Muscle of leg (tissue), 3 donors: ENCODE measurements at regions not wholly inside any gene's neighbourhood (a gene's known extent, or its start where the extent isn't known, plus 50 kb on each side); places are given as distances from the start of the nearest gene placed in this dataset.

Source experiments
- DNase-seq: peaks from one replicate; pipeline ENCODE4 v3.0.0; 2013
- H3K27ac ChIP-seq: one replicate; pipeline ENCODE4 v1.5.1; 2013; ENCODE audit warnings: mild to moderate bottlenecking, low read length, control low read depth
- H3K27me3 ChIP-seq: one replicate; pipeline ENCODE4 v1.6.1; 2013; ENCODE audit warnings: low read length; ENCODE audit not compliant: control insufficient read depth, insufficient read depth
- H3K36me3 ChIP-seq: one replicate; pipeline ENCODE4 v1.6.1; 2013; ENCODE audit warnings: low read length; ENCODE audit not compliant: control insufficient read depth, insufficient read depth
- H3K4me1 ChIP-seq: one replicate; pipeline ENCODE4 v1.6.1; 2013; ENCODE audit warnings: low read length; ENCODE audit not compliant: control insufficient read depth, insufficient read depth
- H3K4me3 ChIP-seq: one replicate; pipeline ENCODE4 v1.5.1; 2013; ENCODE audit warnings: low read length, control low read depth
- H3K9me3 ChIP-seq: replicated peaks from 2 replicates; pipeline ENCODE4 v1.6.1; 2013; ENCODE audit warnings: low read depth, low read length; ENCODE audit not compliant: control insufficient read depth
- WGBS: methylation state at CpG from one replicate; pipeline ENCODE4 v1.1.5; 2013; ENCODE audit warnings: missing lambda C conversion rate; ENCODE audit not compliant: insufficient coverage; 5-methylcytosine and 5-hydroxymethylcytosine counted together

DNA sequence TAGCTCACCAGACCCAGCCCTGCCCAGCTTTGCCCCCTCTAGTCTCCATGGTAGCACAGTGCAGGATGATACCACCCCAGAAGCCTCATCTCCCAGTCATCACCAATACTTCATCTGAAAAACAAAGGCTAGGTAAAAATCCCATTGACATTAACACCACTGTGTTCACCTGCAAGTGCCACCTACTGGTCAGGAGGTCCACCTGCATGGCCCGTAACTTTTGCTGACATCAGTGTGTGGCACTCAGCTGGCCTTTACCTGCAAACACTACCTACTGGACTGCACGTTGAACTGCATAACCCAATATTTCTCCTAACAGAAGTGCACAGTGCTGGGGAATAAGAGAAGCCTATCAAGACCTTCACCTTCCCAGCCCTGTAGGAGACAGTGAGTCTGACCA is 234.7 kb upstream of the ADGRB3 start:
- H3K27me3 ChIP-seq = no peaks in the 10 kb centered on the region
- no peak for DNase-seq
- H3K9me3 ChIP-seq = peaks cover 25% of the 10 kb centered on the region
- 87% methylated on average over 2 of the region's 2 CpGs for WGBS
- no peak overlapping the region for H3K27ac ChIP-seq
- H3K4me3 ChIP-seq = no peak overlapping the region
- H3K4me1 ChIP-seq = no peaks in the 10 kb centered on the region
- no peaks in the 10 kb centered on the region for H3K36me3 ChIP-seq

DNA sequence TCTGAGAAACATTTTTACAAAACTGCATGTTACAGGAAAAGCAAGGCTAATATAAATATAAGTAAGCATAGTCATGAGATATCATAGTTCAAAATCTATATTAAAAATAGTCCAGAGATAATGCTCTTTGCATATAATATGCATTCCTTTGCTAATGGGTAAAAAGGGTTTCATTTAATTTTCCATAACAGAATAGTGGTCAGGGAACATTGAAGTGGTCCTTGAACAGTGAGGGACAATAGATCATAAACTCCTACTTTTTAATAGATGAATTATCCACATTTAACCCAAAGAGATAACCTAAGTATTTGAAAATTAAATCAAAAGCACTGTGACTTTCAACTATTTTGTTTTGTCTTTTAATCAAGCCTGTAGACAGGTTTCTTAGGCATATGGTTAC is 243.1 kb upstream of the ADGRB3 start:
- Histone ChIP-seq H3K27ac (no peak overlapping the region), H3K36me3 (no peaks in the 10 kb centered on the region), H3K9me3 (peaks cover 3% of the 10 kb centered on the region), H3K27me3 (no peaks in the 10 kb centered on the region), H3K4me1 (no peaks in the 10 kb centered on the region), H3K4me3 (no peak overlapping the region)
- no peak for DNase-seq

DNA sequence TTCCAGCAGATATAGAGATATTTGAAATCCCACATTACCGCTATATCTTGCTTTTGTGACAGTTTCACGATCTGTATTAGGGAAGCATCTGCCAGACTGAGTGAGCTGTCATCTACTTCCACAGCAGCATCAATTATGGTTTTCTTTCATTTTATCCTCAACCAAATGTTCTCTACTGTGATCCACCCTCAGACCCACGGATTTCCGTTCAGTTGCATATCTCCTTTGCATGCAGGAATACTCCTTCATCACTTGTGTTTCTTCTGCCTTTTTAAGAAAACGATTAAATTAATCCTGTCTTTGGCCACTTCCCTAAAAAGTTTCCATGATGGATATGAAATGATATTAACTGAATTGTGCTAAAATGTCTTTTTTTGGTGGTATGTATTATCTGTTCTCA is 262.1 kb upstream of the ADGRB3 start:
- H3K4me3 ChIP-seq = no peak overlapping the region
- 79% methylated on average over 4 of the region's 5 CpGs for WGBS

DNA sequence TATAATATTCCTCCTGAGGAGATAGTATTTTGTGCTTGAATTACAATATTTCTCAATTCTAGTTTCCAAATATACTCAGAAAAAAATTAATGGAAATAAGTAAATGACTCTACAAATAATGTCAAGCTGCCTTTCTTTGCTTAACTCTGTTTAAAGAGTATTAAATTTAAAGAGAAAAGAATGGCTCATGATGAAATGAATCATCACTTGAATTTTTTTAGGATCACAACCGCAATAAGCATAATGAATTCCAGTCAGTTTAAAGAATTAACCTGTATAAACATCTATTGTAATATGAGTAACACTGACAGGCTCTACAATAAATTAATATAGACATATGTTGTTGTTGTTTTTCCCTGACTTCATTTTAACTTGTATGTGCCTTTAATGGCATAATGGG is 266.2 kb upstream of the ADGRB3 start:
- H3K27ac ChIP-seq = no peak overlapping the region
- WGBS = no CpG with 5 or more reads among the region's 1 CpG
- H3K36me3 ChIP-seq = no peaks in the 10 kb centered on the region
- H3K27me3 ChIP-seq = no peaks in the 10 kb centered on the region
- no peak for DNase-seq
- H3K4me3 ChIP-seq = no peak overlapping the region
- H3K4me1 ChIP-seq = no peaks in the 10 kb centered on the region
- no peaks in the 10 kb centered on the region for H3K9me3 ChIP-seq

More for the DNA sequence above, 262.1 kb upstream of the ADGRB3 start:
- Histone ChIP-seq H3K27ac (no peak overlapping the region), H3K9me3 (no peaks in the 10 kb centered on the region), H3K36me3 (no peaks in the 10 kb centered on the region), H3K4me1 (no peaks in the 10 kb centered on the region), H3K27me3 (no peaks in the 10 kb centered on the region)
- DNase-seq = no peak

DNA sequence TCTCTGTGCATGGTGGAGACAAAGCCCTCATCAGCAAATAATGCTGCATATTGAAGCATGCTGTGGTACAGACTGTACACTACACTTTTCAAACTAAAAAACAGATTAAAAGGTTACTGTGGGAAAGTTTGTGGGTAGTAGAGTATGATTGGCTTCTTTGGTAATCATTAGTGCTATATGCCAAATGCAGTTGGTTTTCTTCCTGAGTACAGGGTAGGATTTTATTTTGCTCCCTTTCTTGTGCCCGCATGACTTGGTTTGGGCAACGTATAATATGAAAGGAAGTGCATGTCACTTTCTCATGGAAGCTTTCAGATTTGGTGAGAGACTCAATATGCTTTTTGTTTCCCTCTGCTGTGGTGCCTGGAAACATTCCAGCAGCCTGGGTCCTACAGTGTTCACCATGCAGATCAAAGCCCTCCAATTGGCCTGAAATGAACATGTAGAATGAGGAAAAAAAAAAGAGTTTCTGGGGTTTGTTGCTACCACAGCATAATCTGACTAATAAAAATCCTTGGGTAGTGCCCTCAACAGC is 270.7 kb upstream of the ADGRB3 start:
- Histone ChIP-seq H3K27ac (no peak overlapping the region), H3K36me3 (no peaks in the 10 kb centered on the region), H3K4me3 (no peak overlapping the region), H3K27me3 (no peaks in the 10 kb centered on the region), H3K4me1 (no peaks in the 10 kb centered on the region), H3K9me3 (peaks cover 2% of the 10 kb centered on the region)
- no CpG with 5 or more reads among the region's 2 CpGs for WGBS
- DNase-seq = no peak

DNA sequence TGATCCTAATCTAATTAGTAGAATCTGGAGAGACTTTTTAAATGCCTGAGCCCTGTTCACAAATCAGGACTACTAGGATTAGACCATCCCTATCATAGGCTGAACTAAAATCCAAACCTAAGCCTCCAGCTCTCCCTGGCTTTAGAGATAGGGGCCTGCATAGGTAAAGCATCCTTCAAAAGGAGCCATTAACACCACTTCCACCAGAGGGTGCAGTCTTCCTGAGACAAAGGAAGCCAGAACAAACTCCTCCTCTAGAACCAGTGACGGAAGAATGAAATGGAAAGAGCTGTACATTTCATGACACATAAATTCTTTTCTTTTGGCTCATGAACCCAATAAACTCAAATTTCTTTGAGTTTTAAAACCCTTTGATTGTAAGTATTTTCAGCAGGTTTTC is 291.2 kb upstream of the ADGRB3 start:
- DNase-seq = peak; percentile 3
- no peaks in the 10 kb centered on the region for H3K27me3 ChIP-seq
- no peak overlapping the region for H3K27ac ChIP-seq
- no peak overlapping the region for H3K4me3 ChIP-seq
- WGBS = no CpG with 5 or more reads among the region's 1 CpG
- H3K36me3 ChIP-seq = no peaks in the 10 kb centered on the region
- H3K9me3 ChIP-seq = no peaks in the 10 kb centered on the region
- H3K4me1 ChIP-seq = no peaks in the 10 kb centered on the region

DNA sequence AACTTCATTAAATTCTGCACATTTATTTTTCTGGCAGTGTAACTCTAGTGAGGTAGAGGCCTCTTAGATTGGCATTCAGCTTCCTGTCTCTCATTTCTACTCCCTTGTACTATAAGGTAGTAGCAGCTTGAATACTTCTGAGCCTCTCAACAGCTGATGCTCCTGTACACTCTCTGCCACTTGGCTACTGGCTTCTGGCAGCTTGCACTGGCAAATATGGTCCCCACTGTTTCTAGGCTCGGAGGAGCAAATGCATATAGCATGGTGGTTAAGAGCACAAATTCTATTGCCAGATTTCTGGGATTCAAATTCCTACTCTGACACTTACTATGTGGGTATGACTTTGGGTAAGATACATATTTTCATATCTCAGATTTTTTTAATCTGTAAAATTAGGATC is 292.8 kb upstream of the ADGRB3 start:
- H3K36me3 ChIP-seq = no peaks in the 10 kb centered on the region
- H3K4me1 ChIP-seq = no peaks in the 10 kb centered on the region
- H3K27ac ChIP-seq = no peak overlapping the region
- H3K4me3 ChIP-seq = no peak overlapping the region
- DNase-seq = peak; percentile 3
- no CpG with 5 or more reads among the region's 1 CpG for WGBS
- H3K9me3 ChIP-seq = no peaks in the 10 kb centered on the region
- no peaks in the 10 kb centered on the region for H3K27me3 ChIP-seq

DNA sequence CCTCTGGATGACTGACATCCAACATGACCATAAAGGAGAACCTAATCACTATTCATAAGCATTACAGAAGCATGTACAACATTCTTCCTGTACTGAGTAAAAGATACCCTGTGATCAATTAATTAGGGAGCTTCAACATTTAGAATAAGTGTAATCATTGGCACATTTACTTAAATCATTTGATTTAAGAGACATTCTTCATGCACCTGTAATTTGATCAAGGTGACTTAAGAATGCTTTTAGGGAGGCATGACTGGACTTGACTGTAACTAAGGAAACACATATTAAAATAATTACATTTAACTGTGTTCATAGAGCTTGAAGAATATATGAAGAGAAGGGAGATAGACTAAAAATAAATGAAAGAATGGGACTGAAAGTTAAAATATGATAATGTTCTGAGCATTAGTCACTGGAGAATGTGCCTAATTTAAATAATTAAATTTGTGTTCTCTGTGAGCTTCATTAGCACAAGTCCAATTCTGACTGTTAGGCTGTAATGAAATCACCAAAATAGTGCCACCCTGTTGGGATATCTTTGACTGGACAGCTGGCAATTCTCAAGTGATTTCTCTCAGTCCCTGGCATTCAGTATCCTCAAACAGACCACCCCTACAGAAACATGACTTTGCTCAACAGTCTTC is 295.5 kb upstream of the ADGRB3 start:
- Histone ChIP-seq H3K27me3 (no peaks in the 10 kb centered on the region), H3K9me3 (no peaks in the 10 kb centered on the region), H3K27ac (no peak overlapping the region), H3K4me1 (no peaks in the 10 kb centered on the region), H3K4me3 (no peak overlapping the region), H3K36me3 (no peaks in the 10 kb centered on the region)
- no peak for DNase-seq

DNA sequence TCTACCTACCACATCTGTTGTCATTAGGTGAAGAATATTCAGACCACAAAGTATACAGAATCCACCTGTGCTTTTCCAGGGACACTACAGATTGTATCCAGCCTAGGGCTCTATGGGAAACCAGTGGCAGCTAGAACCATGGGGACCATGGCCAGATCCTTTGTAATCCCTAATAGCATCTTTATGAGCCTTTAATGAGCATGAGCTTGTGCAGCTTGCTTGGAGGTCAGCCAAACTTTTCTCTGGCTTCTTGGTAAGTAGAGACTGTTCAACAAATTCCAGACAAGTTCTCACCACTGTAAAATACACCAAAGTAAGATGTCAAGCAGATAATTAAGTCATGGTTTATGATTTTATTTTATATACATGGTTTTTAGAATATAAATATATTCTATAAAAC is 301.6 kb upstream of the ADGRB3 start:
- no peak overlapping the region for H3K27ac ChIP-seq
- no peaks in the 10 kb centered on the region for H3K36me3 ChIP-seq
- H3K4me3 ChIP-seq = no peak overlapping the region
- peak; percentile 8 for DNase-seq
- no peaks in the 10 kb centered on the region for H3K4me1 ChIP-seq
- no peaks in the 10 kb centered on the region for H3K27me3 ChIP-seq
- no peaks in the 10 kb centered on the region for H3K9me3 ChIP-seq

DNA sequence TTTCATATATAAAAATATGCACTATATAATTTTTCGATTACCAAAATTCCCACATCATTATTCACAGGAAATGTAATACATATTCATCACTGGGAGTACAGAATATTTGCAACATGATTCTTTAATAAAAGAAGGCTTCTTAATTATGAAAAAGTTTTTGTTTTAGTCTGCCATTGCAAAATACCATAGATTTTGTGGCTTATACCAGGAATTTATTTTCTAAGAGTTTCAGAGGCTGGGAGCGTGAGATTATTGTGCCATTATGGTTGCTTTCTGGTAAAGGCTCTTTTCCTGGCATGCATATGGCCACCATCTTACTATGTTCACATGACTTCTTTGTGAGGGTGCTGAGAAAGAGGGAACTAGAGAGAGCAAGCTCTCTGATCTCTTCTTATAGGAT is 306.9 kb upstream of the ADGRB3 start:
- no peak for DNase-seq
- Histone ChIP-seq H3K27me3 (no peaks in the 10 kb centered on the region), H3K36me3 (no peaks in the 10 kb centered on the region), H3K4me1 (no peaks in the 10 kb centered on the region), H3K4me3 (no peak overlapping the region), H3K9me3 (no peaks in the 10 kb centered on the region), H3K27ac (no peak overlapping the region)
- WGBS = no CpG with 5 or more reads among the region's 2 CpGs

DNA sequence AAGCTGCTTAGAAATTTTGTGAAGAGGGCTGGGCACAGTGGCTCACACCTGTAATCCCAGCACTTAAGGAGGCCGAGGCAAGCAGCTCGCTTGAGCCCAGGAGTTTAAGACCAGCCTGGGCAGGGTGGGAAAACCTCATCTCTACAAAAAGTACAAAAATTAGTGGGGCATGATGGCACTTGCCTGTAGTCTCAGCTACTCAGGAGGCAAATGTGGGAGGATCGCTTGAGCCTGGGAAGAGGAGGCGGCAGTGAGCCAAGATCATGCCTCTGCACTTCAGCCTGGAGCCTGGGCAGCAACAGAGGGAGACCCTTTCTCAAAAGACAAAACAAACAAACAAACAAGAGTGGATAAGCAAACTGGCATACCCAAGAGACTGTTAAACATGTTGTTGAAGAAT is 308.3 kb upstream of the ADGRB3 start:
- H3K4me1 ChIP-seq = no peaks in the 10 kb centered on the region
- no peaks in the 10 kb centered on the region for H3K9me3 ChIP-seq
- no peak overlapping the region for H3K27ac ChIP-seq
- no peak for DNase-seq
- no CpG with 5 or more reads among the region's 4 CpGs for WGBS
- no peaks in the 10 kb centered on the region for H3K36me3 ChIP-seq
- H3K4me3 ChIP-seq = no peak overlapping the region
- H3K27me3 ChIP-seq = no peaks in the 10 kb centered on the region
